ENCODE measurements at regions not wholly inside any gene's neighbourhood (a gene's known extent, or its start where the extent isn't known, plus 50 kb on each side); places are given as distances from the start of the nearest gene placed in this dataset.
A peak's percentile ranks its signal among the peaks of the same experiment; 100 is the strongest.

DNA sequence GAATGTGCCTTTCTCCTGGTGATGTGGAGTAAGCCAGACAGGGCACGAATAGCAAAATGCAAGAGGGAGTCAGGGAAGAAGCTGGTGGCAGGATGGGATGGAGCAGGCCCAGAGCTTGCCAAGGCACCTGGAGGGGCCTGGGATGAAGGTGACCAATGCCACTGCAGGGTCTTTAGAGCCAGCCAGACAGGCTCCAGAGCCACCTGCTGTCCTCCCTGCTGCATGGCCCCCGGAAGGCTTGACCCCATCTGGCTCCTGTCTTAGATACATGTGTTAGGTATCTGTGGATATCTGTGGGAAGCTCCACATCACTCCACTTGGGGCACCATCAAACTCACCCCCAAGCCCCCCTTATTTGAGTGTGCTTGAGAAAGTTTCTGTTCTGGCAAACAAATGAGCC, 99.9 kb upstream of the ATL2 start:
- no peak overlapping the region for H3K23ac ChIP-seq (ENCODE audit: low read depth, low read length, poor library complexity)
- H3K4me1 ChIP-seq (ENCODE audit: control insufficient read depth in 2 of 2, insufficient read depth in 1 of 2, low read depth in 1 of 2, low read length in 2 of 2) = peaks cover 0 to 2% of the 10 kb centered on the region in 2 donors
- no peaks in the 10 kb centered on the region for H3K79me1 ChIP-seq (ENCODE audit: low read depth, low read length)
- H2AFZ ChIP-seq (ENCODE audit: low read length) = no peak overlapping the region
- no peak overlapping the region for H3K4me3 ChIP-seq (ENCODE audit: low read length in 2 of 2)
- H4K91ac ChIP-seq (ENCODE audit: low read depth, low read length, poor library complexity) = no peak overlapping the region
- no peaks in the 10 kb centered on the region for H3K27me3 ChIP-seq (ENCODE audit: control insufficient read depth in 3 of 3, insufficient read depth in 3 of 3, low read depth in 1 of 3, low read length in 3 of 3)
- H2BK15ac ChIP-seq (ENCODE audit: low read length) = peak overlapping the region; percentile 30
- no peak overlapping the region for H3K4me2 ChIP-seq (ENCODE audit: insufficient read depth, low read length, poor library complexity, severe bottlenecking)
- no peak for DNase-seq (ENCODE audit: low spot score)
- peak overlapping the region; percentile 10 for H3K14ac ChIP-seq (ENCODE audit: low read length)
- peaks cover 4 to 5% of the 10 kb centered on the region in 2 donors for H3K9me3 ChIP-seq (replicated peaks in 1 of 2; ENCODE audit: control insufficient read depth in 2 of 2, insufficient read depth in 1 of 2, low read depth in 1 of 2, low read length in 2 of 2)
- no peak overlapping the region for H3K27ac ChIP-seq (replicated peaks; ENCODE audit: low read length)
- no peaks in the 10 kb centered on the region for H3K36me3 ChIP-seq (replicated peaks in 1 of 2; ENCODE audit: control insufficient read depth in 2 of 2, insufficient read depth in 2 of 2, low read length in 2 of 2)
- no peak overlapping the region for H2AK5ac ChIP-seq (ENCODE audit: low read depth, low read length)
- H3K4ac ChIP-seq (ENCODE audit: low read length) = no peak overlapping the region
- H4K8ac ChIP-seq (ENCODE audit: low read depth, low read length) = no peak overlapping the region
- no peak overlapping the region for H2BK5ac ChIP-seq (ENCODE audit: low read length)
- no peak overlapping the region for H3K9ac ChIP-seq (ENCODE audit: low read depth, low read length, poor library complexity)
- no CpG with 5 or more reads among the region's 2 CpGs for WGBS, 2 donors (ENCODE audit: extremely low coverage in 2 of 2, insufficient read length in 2 of 2, insufficient replicate concordance in 1 of 2)
- H2BK12ac ChIP-seq (ENCODE audit: low read length) = no peak overlapping the region
- no peak overlapping the region for H3K18ac ChIP-seq (ENCODE audit: low read length)
- peak overlapping the region; percentile 16 for H2BK120ac ChIP-seq (ENCODE audit: low read depth, low read length)

DNA sequence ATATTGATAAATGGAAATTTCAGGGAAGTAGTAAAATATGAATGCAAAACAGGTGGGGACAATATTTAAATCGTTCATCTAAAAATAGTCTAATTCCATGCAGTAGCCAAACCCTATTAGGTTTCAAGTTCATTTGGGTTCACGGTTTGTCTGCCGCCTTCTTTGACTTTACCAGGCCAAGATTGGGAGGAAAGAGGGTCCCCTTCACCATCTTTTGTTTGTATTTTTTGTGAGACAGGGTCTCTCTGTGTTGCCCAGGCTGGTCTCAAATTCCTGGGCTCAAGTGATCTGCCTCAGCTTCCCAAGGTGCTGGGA, 98.5 kb upstream of the ATL2 start:
- H3K18ac ChIP-seq (ENCODE audit: low read length) = no peak overlapping the region
- no peak overlapping the region for H2BK5ac ChIP-seq (ENCODE audit: low read length)
- H4K8ac ChIP-seq (ENCODE audit: low read depth, low read length) = no peak overlapping the region
- no peaks in the 10 kb centered on the region for H3K79me1 ChIP-seq (ENCODE audit: low read depth, low read length)
- no peak overlapping the region for H2AK5ac ChIP-seq (ENCODE audit: low read depth, low read length)
- no peak overlapping the region for H2BK12ac ChIP-seq (ENCODE audit: low read length)
- no peak overlapping the region for H4K91ac ChIP-seq (ENCODE audit: low read depth, low read length, poor library complexity)
- H3K36me3 ChIP-seq (replicated peaks in 1 of 2; ENCODE audit: control insufficient read depth in 2 of 2, insufficient read depth in 2 of 2, low read length in 2 of 2) = no peaks in the 10 kb centered on the region
- H2AFZ ChIP-seq (ENCODE audit: low read length) = no peak overlapping the region
- peaks cover 0 to under 1% of the 10 kb centered on the region in 2 donors for H3K9me3 ChIP-seq (replicated peaks in 1 of 2; ENCODE audit: control insufficient read depth in 2 of 2, insufficient read depth in 1 of 2, low read depth in 1 of 2, low read length in 2 of 2)
- no peak overlapping the region for H2BK15ac ChIP-seq (ENCODE audit: low read length)
- H3K4me3 ChIP-seq (ENCODE audit: low read length in 2 of 2) = no peak overlapping the region
- no peak overlapping the region for H3K4ac ChIP-seq (ENCODE audit: low read length)
- no peak overlapping the region for H3K9ac ChIP-seq (ENCODE audit: low read depth, low read length, poor library complexity)
- no peak overlapping the region for H2BK120ac ChIP-seq (ENCODE audit: low read depth, low read length)
- no peak overlapping the region for H3K23ac ChIP-seq (ENCODE audit: low read depth, low read length, poor library complexity)
- no peaks in the 10 kb centered on the region for H3K27me3 ChIP-seq (ENCODE audit: control insufficient read depth in 3 of 3, insufficient read depth in 3 of 3, low read depth in 1 of 3, low read length in 3 of 3)
- no peak for DNase-seq (ENCODE audit: low spot score)
- no peak overlapping the region for H3K14ac ChIP-seq (ENCODE audit: low read length)
- H3K4me2 ChIP-seq (ENCODE audit: insufficient read depth, low read length, poor library complexity, severe bottlenecking) = no peak overlapping the region
- WGBS, 2 donors (ENCODE audit: extremely low coverage in 2 of 2, insufficient read length in 2 of 2, insufficient replicate concordance in 1 of 2) = no CpG with 5 or more reads among the region's 3 CpGs
- no peak overlapping the region for H3K27ac ChIP-seq (replicated peaks; ENCODE audit: low read length)
- peaks cover 0 to 2% of the 10 kb centered on the region in 2 donors for H3K4me1 ChIP-seq (ENCODE audit: control insufficient read depth in 2 of 2, insufficient read depth in 1 of 2, low read depth in 1 of 2, low read length in 2 of 2)

DNA sequence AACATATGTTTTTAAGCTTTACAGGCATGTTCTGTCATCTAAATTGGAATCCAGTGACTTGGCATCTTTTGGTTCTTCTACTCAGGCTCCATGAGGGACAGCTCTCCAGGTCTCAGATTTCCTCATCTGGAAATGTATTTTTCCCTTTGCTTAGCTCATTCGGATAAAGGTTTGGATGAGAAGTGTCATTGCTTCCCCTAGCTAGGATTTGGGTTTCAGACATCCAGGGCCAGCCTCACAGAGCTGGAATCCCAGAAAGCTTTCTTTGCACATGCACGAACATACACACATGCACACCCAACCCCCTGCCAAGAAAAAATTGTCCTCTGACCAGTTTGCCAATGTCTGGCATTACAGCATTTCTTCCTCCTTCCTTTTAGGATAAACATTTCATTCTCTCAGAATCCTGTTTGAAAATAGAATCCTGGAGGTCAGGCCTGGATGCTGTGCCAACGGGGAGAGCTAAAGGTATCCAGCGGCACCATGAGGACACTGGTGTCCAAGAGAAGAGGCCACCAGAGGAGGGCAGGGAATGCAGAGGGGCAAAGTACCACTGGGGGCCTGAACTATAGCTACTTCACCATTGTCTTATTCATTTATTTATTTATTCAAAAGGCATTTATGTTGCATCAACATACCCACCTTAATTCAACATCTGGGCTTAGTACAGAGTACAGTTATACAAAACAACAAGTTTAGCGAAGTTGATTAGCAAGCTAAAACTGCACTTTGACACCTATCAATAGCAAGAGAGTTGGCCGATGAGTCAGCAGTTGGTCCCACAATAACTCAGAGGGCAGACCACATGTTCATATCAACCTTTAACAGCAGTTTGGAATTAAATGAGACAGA, 97.9 kb upstream of the ATL2 start:
- Histone ChIP-seq H2AFZ (ENCODE audit: low read length) (no peak overlapping the region), H2BK15ac (ENCODE audit: low read length) (no peak overlapping the region), H2BK12ac (ENCODE audit: low read length) (no peak overlapping the region), H3K18ac (ENCODE audit: low read length) (no peak overlapping the region), H3K4me3 (ENCODE audit: low read length in 2 of 2) (no peak overlapping the region), H3K23ac (ENCODE audit: low read depth, low read length, poor library complexity) (no peak overlapping the region), H3K4me1 (ENCODE audit: control insufficient read depth in 2 of 2, insufficient read depth in 1 of 2, low read depth in 1 of 2, low read length in 2 of 2) (peaks cover 0 to 2% of the 10 kb centered on the region in 2 donors), H4K91ac (ENCODE audit: low read depth, low read length, poor library complexity) (no peak overlapping the region), H2AK5ac (ENCODE audit: low read depth, low read length) (no peak overlapping the region), H3K4ac (ENCODE audit: low read length) (no peak overlapping the region), H3K27me3 (ENCODE audit: control insufficient read depth in 3 of 3, insufficient read depth in 3 of 3, low read depth in 1 of 3, low read length in 3 of 3) (no peaks in the 10 kb centered on the region), H3K27ac (replicated peaks; ENCODE audit: low read length) (no peak overlapping the region), H2BK120ac (ENCODE audit: low read depth, low read length) (no peak overlapping the region), H3K36me3 (replicated peaks in 1 of 2; ENCODE audit: control insufficient read depth in 2 of 2, insufficient read depth in 2 of 2, low read length in 2 of 2) (no peaks in the 10 kb centered on the region), H3K9me3 (replicated peaks in 1 of 2; ENCODE audit: control insufficient read depth in 2 of 2, insufficient read depth in 1 of 2, low read depth in 1 of 2, low read length in 2 of 2) (no peaks in the 10 kb centered on the region), H3K79me1 (ENCODE audit: low read depth, low read length) (no peaks in the 10 kb centered on the region), H3K14ac (ENCODE audit: low read length) (no peak overlapping the region), H3K4me2 (ENCODE audit: insufficient read depth, low read length, poor library complexity, severe bottlenecking) (no peak overlapping the region), H2BK5ac (ENCODE audit: low read length) (no peak overlapping the region), H3K9ac (ENCODE audit: low read depth, low read length, poor library complexity) (no peak overlapping the region), H4K8ac (ENCODE audit: low read depth, low read length) (no peak overlapping the region)
- no peak for DNase-seq (ENCODE audit: low spot score)
- no CpG with 5 or more reads among the region's 6 CpGs for WGBS, 2 donors (ENCODE audit: extremely low coverage in 2 of 2, insufficient read length in 2 of 2, insufficient replicate concordance in 1 of 2)

DNA sequence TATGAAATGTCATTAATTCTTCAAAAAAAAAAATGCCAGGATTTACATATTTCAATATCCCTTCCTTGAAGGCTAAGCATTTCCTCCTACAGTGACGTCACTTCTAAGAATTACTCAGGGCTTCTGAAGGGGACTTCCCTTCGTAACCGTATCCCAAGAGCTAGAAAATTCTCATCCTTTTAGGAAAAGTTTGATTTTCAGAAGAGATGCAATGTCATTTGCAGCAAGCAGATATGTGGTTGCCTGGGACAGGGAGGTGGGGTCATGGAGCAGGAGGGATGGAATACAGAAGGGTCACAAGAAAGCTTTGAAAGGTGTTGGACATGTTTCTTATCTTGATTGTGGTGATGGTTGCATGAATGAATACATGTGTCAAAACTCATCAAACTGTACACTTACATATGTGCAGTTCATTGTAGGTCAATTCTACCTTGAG, 97.0 kb upstream of the ATL2 start:
- H3K23ac ChIP-seq (ENCODE audit: low read depth, low read length, poor library complexity) = no peak overlapping the region
- H3K4ac ChIP-seq (ENCODE audit: low read length) = no peak overlapping the region
- no peak overlapping the region for H2BK5ac ChIP-seq (ENCODE audit: low read length)
- H3K14ac ChIP-seq (ENCODE audit: low read length) = no peak overlapping the region
- H2AFZ ChIP-seq (ENCODE audit: low read length) = no peak overlapping the region
- H4K91ac ChIP-seq (ENCODE audit: low read depth, low read length, poor library complexity) = no peak overlapping the region
- no peaks in the 10 kb centered on the region for H3K36me3 ChIP-seq (replicated peaks in 1 of 2; ENCODE audit: control insufficient read depth in 2 of 2, insufficient read depth in 2 of 2, low read length in 2 of 2)
- no peak overlapping the region for H3K9ac ChIP-seq (ENCODE audit: low read depth, low read length, poor library complexity)
- H2BK120ac ChIP-seq (ENCODE audit: low read depth, low read length) = no peak overlapping the region
- H3K4me2 ChIP-seq (ENCODE audit: insufficient read depth, low read length, poor library complexity, severe bottlenecking) = no peak overlapping the region
- peaks cover 0 to 2% of the 10 kb centered on the region in 2 donors for H3K4me1 ChIP-seq (ENCODE audit: control insufficient read depth in 2 of 2, insufficient read depth in 1 of 2, low read depth in 1 of 2, low read length in 2 of 2)
- no peak overlapping the region for H3K27ac ChIP-seq (replicated peaks; ENCODE audit: low read length)
- H3K27me3 ChIP-seq (ENCODE audit: control insufficient read depth in 3 of 3, insufficient read depth in 3 of 3, low read depth in 1 of 3, low read length in 3 of 3) = peaks cover 0 to 7% (median 0%) of the 10 kb centered on the region in 3 experiments
- DNase-seq (ENCODE audit: low spot score) = no peak
- no CpG with 5 or more reads among the region's 3 CpGs for WGBS, 2 donors (ENCODE audit: extremely low coverage in 2 of 2, insufficient read length in 2 of 2, insufficient replicate concordance in 1 of 2)
- no peak overlapping the region for H2BK12ac ChIP-seq (ENCODE audit: low read length)
- no peaks in the 10 kb centered on the region for H3K79me1 ChIP-seq (ENCODE audit: low read depth, low read length)
- no peak overlapping the region for H4K8ac ChIP-seq (ENCODE audit: low read depth, low read length)
- no peaks in the 10 kb centered on the region for H3K9me3 ChIP-seq (replicated peaks in 1 of 2; ENCODE audit: control insufficient read depth in 2 of 2, insufficient read depth in 1 of 2, low read depth in 1 of 2, low read length in 2 of 2)
- no peak overlapping the region for H2BK15ac ChIP-seq (ENCODE audit: low read length)
- H2AK5ac ChIP-seq (ENCODE audit: low read depth, low read length) = no peak overlapping the region
- H3K4me3 ChIP-seq (ENCODE audit: low read length in 2 of 2) = no peak overlapping the region
- no peak overlapping the region for H3K18ac ChIP-seq (ENCODE audit: low read length)
